RWPE2 (cell line): ENCODE measurements at regions not wholly inside any gene's neighbourhood (a gene's known extent, or its start where the extent isn't known, plus 50 kb on each side); places are given as distances from the start of the nearest gene placed in this dataset.

Experiments used
- ATAC-seq: fragments of 200-7000 bp; cut with Tn5 transposase; 3 replicates; pipeline ENCODE4 v1.9.1; 2021; ENCODE audit warnings: low read depth
- DNase-seq: peaks from one replicate; pipeline ENCODE4 v3.0.0-alpha.2; 2020; ENCODE audit warnings: low spot score
- H3K27ac ChIP-seq: fragments of 450-650 bp; 2 replicates; pipeline ENCODE4 v1.5.1; 2017; ENCODE audit warnings: mild to moderate bottlenecking; ENCODE audit not compliant: poor library complexity, severe bottlenecking
- H3K27me3 ChIP-seq: fragments of 250-450 bp; sonication (Bioruptor Pico); 2 replicates; pipeline ENCODE4 v1.5.1; 2021; ENCODE audit warnings: mild to moderate bottlenecking, moderate library complexity; ENCODE audit not compliant: insufficient read depth, poor library complexity, severe bottlenecking
- H3K36me3 ChIP-seq: fragments of 250-450 bp; sonication (Bioruptor Pico); 2 replicates; pipeline ENCODE4 v1.5.1; 2020; ENCODE audit warnings: low read depth, mild to moderate bottlenecking, moderate library complexity
- H3K4me1 ChIP-seq: fragments of 250-450 bp; sonication (Bioruptor Pico); 2 replicates; pipeline ENCODE4 v1.5.1; 2021; ENCODE audit warnings: mild to moderate bottlenecking, moderate library complexity; ENCODE audit not compliant: insufficient read depth, poor library complexity, severe bottlenecking
- H3K4me3 ChIP-seq: fragments of 250-450 bp; sonication (Bioruptor Pico); 2 replicates; pipeline ENCODE4 v1.5.1; 2021; ENCODE audit warnings: mild to moderate bottlenecking, moderate library complexity; ENCODE audit not compliant: severe bottlenecking
- H3K9me3 ChIP-seq: fragments of 250-450 bp; sonication (Bioruptor Pico); 2 replicates; pipeline ENCODE4 v1.5.1; 2021; ENCODE audit warnings: mild to moderate bottlenecking, moderate library complexity; ENCODE audit not compliant: severe bottlenecking
- CTCF ChIP-seq: fragments of 450-650 bp; IDR thresholded peaks from one replicate; pipeline ENCODE4 v1.5.1; 2017; ENCODE audit warnings: mild to moderate bottlenecking, moderate library complexity; ENCODE audit not compliant: poor library complexity, severe bottlenecking

- Histone ChIP-seq H3K27ac (no peak overlapping the region), H3K36me3 (no peaks in the 10 kb centered on the region), H3K4me1 (no peaks in the 10 kb centered on the region), H3K4me3 (no peak overlapping the region), H3K9me3 (no peaks in the 10 kb centered on the region), H3K27me3 (no peaks in the 10 kb centered on the region)
- ATAC-seq (no peak), DNase-seq (no peak)
- TF ChIP-seq CTCF: no peak
Measured at GRCh38 chr13:37491661-37492060, 106.9 kb downstream of the POSTN start.

DNA sequence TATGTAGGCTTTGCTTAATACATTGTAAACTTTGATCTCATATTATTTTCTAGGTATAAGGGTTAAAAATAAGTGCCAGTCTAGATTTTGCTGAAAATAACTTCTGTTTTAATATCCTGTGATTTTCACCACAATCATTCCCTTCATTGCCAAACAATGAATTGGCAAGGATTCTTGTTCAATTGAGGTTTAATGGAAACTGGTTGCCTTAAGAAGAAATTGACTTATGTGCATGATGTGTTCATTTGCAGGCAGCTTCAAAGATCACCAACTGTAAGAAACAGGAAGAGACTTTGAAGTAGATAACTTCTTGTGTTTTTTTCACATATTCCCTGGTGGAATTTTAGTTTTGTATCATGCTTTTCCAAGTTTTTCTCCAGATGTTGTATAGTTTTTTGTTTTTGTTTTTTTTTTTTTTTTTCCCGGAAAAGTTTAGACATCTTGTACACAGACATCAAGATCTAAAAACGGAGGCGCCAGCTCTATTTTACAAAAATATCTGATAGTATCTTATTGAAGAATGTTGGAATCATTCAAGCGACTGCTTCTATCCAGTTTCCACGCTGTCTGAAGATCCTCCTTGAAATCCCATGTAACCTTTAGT is 108.3 kb downstream of the POSTN start:
- Histone ChIP-seq H3K27ac (no peak overlapping the region), H3K4me1 (no peaks in the 10 kb centered on the region), H3K36me3 (no peaks in the 10 kb centered on the region), H3K4me3 (no peak overlapping the region), H3K27me3 (no peaks in the 10 kb centered on the region), H3K9me3 (no peaks in the 10 kb centered on the region)
- no peak for ATAC-seq
- TF ChIP-seq CTCF: no peak
- DNase-seq: no peak

GRCh38 chr13:37488726-37489125 is 109.8 kb downstream of the POSTN start:
- no peaks in the 10 kb centered on the region for H3K9me3 ChIP-seq
- DNase-seq: no peak
- H3K27ac ChIP-seq: no peak overlapping the region
- no peaks in the 10 kb centered on the region for H3K4me1 ChIP-seq
- ATAC-seq: no peak
- no peak for TF ChIP-seq CTCF
- H3K36me3 ChIP-seq: no peaks in the 10 kb centered on the region
- H3K27me3 ChIP-seq: no peaks in the 10 kb centered on the region
- H3K4me3 ChIP-seq: no peak overlapping the region

DNA sequence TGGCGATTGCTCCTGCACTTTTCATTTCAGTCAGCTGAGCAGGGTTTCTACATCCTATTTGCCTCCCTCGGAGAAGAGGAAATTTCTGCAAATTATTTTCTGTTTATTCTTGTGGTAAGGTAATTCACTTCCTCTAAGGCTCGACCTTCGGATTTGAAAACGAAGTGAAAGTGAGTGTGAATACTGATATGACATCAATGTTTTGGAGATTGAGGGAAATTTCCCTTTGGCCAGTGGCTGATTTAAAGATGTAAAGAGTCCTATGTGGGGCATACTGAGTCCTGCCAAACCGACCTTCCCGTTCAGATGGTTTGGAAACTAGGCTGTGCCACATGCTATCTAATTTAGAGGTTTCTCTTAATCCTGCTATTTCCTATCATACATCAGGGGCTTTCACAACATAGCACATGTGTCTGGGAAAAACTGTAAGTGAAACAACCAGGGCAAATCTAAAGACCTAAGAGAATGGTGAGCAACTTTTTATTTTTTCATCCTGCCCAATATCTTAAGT is 112.3 kb downstream of the POSTN start:
- ATAC-seq: no peak
- no peak for TF ChIP-seq CTCF
- no peak overlapping the region for H3K4me3 ChIP-seq

GRCh38 chr13:37485756-37486155 is 112.8 kb downstream of the POSTN start:
- ATAC-seq (no peak), DNase-seq (no peak)
- TF ChIP-seq CTCF: no peak
- H3K27ac ChIP-seq: no peak overlapping the region
- H3K36me3 ChIP-seq: no peaks in the 10 kb centered on the region
- H3K4me1 ChIP-seq: no peaks in the 10 kb centered on the region
- no peak overlapping the region for H3K4me3 ChIP-seq
- H3K27me3 ChIP-seq: no peaks in the 10 kb centered on the region
- H3K9me3 ChIP-seq: no peaks in the 10 kb centered on the region

More for the DNA sequence above, 112.3 kb downstream of the POSTN start:
- Histone ChIP-seq H3K9me3 (no peaks in the 10 kb centered on the region), H3K36me3 (no peaks in the 10 kb centered on the region), H3K27ac (no peak overlapping the region), H3K4me1 (no peaks in the 10 kb centered on the region), H3K27me3 (no peaks in the 10 kb centered on the region)
- DNase-seq: no peak
